ENCODE measurements at regions not wholly inside any gene's neighbourhood (a gene's known extent, or its start where the extent isn't known, plus 50 kb on each side); places are given as distances from the start of the nearest gene placed in this dataset.

GRCh38 chr5:133814152-133814551 lies 154.3 kb downstream of the C5orf15 start:
- no peak overlapping the region for H3K4me3 Mint-ChIP-seq (ENCODE audit: unreplicated experiment)
- DNase-seq (ENCODE audit: low spot score): no peak
- no peaks in the 10 kb centered on the region for H3K9me3 Mint-ChIP-seq (ENCODE audit: low read depth)
- TF ChIP-seq CTCF (IDR thresholded peaks at IDR 0.05): no peak
- H3K27ac Mint-ChIP-seq (ENCODE audit: unreplicated experiment): no peak overlapping the region
- H3K4me1 Mint-ChIP-seq (ENCODE audit: low read depth): peaks cover 4% of the 10 kb centered on the region
- peaks cover 6% of the 10 kb centered on the region for H3K27me3 Mint-ChIP-seq (ENCODE audit: low read depth)
- no peaks in the 10 kb centered on the region for H3K36me3 Mint-ChIP-seq (ENCODE audit: low read depth)

- Mint-ChIP-seq H3K4me3 (ENCODE audit: unreplicated experiment) (no peak overlapping the region), H3K27me3 (ENCODE audit: low read depth) (peaks cover 12% of the 10 kb centered on the region), H3K27ac (ENCODE audit: unreplicated experiment) (no peak overlapping the region), H3K4me1 (ENCODE audit: low read depth) (peaks cover 4% of the 10 kb centered on the region), H3K36me3 (ENCODE audit: low read depth) (no peaks in the 10 kb centered on the region), H3K9me3 (ENCODE audit: low read depth) (no peaks in the 10 kb centered on the region)
- no peak for DNase-seq (ENCODE audit: low spot score)
- no peak for TF ChIP-seq CTCF (IDR thresholded peaks at IDR 0.05)
These were observed 157.3 kb downstream of the C5orf15 start for GRCh38 chr5:133811168-133811567.

GRCh38 chr5:133809801-133810200 lies 158.6 kb downstream of the C5orf15 start:
- DNase-seq (ENCODE audit: low spot score): no peak
- H3K4me3 Mint-ChIP-seq (ENCODE audit: unreplicated experiment): no peak overlapping the region
- H3K27ac Mint-ChIP-seq (ENCODE audit: unreplicated experiment): no peak overlapping the region
- TF ChIP-seq CTCF (IDR thresholded peaks at IDR 0.05): no peak
- H3K27me3 Mint-ChIP-seq (ENCODE audit: low read depth): peaks cover 11% of the 10 kb centered on the region
- H3K36me3 Mint-ChIP-seq (ENCODE audit: low read depth): no peaks in the 10 kb centered on the region
- peaks cover 4% of the 10 kb centered on the region for H3K4me1 Mint-ChIP-seq (ENCODE audit: low read depth)
- no peaks in the 10 kb centered on the region for H3K9me3 Mint-ChIP-seq (ENCODE audit: low read depth)

- Mint-ChIP-seq H3K27ac (ENCODE audit: unreplicated experiment) (no peak overlapping the region), H3K4me3 (ENCODE audit: unreplicated experiment) (no peak overlapping the region), H3K9me3 (ENCODE audit: low read depth) (no peaks in the 10 kb centered on the region), H3K36me3 (ENCODE audit: low read depth) (no peaks in the 10 kb centered on the region), H3K27me3 (ENCODE audit: low read depth) (peaks cover 8% of the 10 kb centered on the region), H3K4me1 (ENCODE audit: low read depth) (peaks cover 3% of the 10 kb centered on the region)
- TF ChIP-seq CTCF (IDR thresholded peaks at IDR 0.05): no peak
- DNase-seq (ENCODE audit: low spot score): no peak
These were observed 161.1 kb downstream of the C5orf15 start for GRCh38 chr5:133807348-133807747.

GRCh38 chr5:133806847-133807246 lies 161.6 kb downstream of the C5orf15 start:
- Mint-ChIP-seq H3K4me1 (ENCODE audit: low read depth) (peaks cover 3% of the 10 kb centered on the region), H3K9me3 (ENCODE audit: low read depth) (no peaks in the 10 kb centered on the region), H3K27me3 (ENCODE audit: low read depth) (peaks cover 7% of the 10 kb centered on the region)

More at GRCh38 chr5:133806847-133807246, 161.6 kb downstream of the C5orf15 start:
- Mint-ChIP-seq H3K27ac (ENCODE audit: unreplicated experiment) (no peak overlapping the region), H3K36me3 (ENCODE audit: low read depth) (no peaks in the 10 kb centered on the region), H3K4me3 (ENCODE audit: unreplicated experiment) (no peak overlapping the region)
- TF ChIP-seq CTCF (IDR thresholded peaks at IDR 0.05): no peak
- no peak for DNase-seq (ENCODE audit: low spot score)

All from chondrocyte (in vitro differentiated cells).